Lower lobe of right lung (tissue), 2 donors: ENCODE measurements at regions not wholly inside any gene's neighbourhood (a gene's known extent, or its start where the extent isn't known, plus 50 kb on each side); places are given as distances from the start of the nearest gene placed in this dataset.

ENCODE experiments used
- ATAC-seq, 2 donors: fragments of 200-7000 bp; cut with Tn5 transposase; one replicate each; pipeline ENCODE4 v1.9.1; 2020 to 2022; ENCODE audit warnings: mild to moderate bottlenecking in 2 of 2, moderate library complexity in 2 of 2
- DNase-seq: peaks from one replicate; pipeline ENCODE4 v3.0.0-alpha.2; 2020
- H3K27ac ChIP-seq: fragments of 200-600 bp; one replicate; pipeline ENCODE4 v1.8.0; 2022
- H3K27me3 ChIP-seq: fragments of 200-600 bp; one replicate; pipeline ENCODE4 v1.8.0; 2022; ENCODE audit warnings: low read depth
- H3K36me3 ChIP-seq: fragments of 200-600 bp; one replicate; pipeline ENCODE4 v1.8.0; 2022; ENCODE audit warnings: mild to moderate bottlenecking
- H3K4me1 ChIP-seq: fragments of 200-600 bp; one replicate; pipeline ENCODE4 v1.8.0; 2022
- H3K4me3 ChIP-seq: fragments of 200-600 bp; one replicate; pipeline ENCODE4 v1.8.0; 2022; ENCODE audit warnings: mild to moderate bottlenecking
- H3K9me3 ChIP-seq: fragments of 200-600 bp; one replicate; pipeline ENCODE4 v1.8.0; 2022
- CTCF ChIP-seq: fragments of 200-600 bp; IDR thresholded peaks from one replicate; pipeline ENCODE4 v1.8.0; 2022; ENCODE audit warnings: antibody characterized with exemption, mild to moderate bottlenecking
- intact Hi-C: fragments of 100-400 bp; cut with DNase I; formaldehyde crosslinking; loops from one replicate; pipeline ENCODE4 v1.11.0; 2022
- donor health status: DM: no; HTN: yes; CAD: no; lungs with severe emphysema.

- intact Hi-C loops, result no loop called here
- H3K27me3 ChIP-seq, result no peaks in the 10 kb centered on the region
- no peak overlapping the region for H3K27ac ChIP-seq
- no peaks in the 10 kb centered on the region for H3K9me3 ChIP-seq
- DNase-seq (no peak), ATAC-seq (no peak)
- no peaks in the 10 kb centered on the region for H3K4me1 ChIP-seq
- no peaks in the 10 kb centered on the region for H3K36me3 ChIP-seq
- no peak for TF ChIP-seq CTCF
- no peak overlapping the region for H3K4me3 ChIP-seq
These were observed 174.9 kb downstream of the QDPR start for GRCh38 chr4:17336986-17337385.

GRCh38 chr4:17336524-17336961 is 175.3 kb downstream of the QDPR start:
- peak in 1 of 2 donors; percentile 12 for ATAC-seq
- H3K27ac ChIP-seq, result no peak overlapping the region
- no peak overlapping the region for H3K4me3 ChIP-seq
- no peak for DNase-seq
- H3K36me3 ChIP-seq, result no peaks in the 10 kb centered on the region
- no peaks in the 10 kb centered on the region for H3K9me3 ChIP-seq
- H3K27me3 ChIP-seq, result no peaks in the 10 kb centered on the region
- no peaks in the 10 kb centered on the region for H3K4me1 ChIP-seq
- TF ChIP-seq CTCF, result no peak
- intact Hi-C loops, result no loop called here

GRCh38 chr4:17336069-17336468 is 175.8 kb downstream of the QDPR start:
- intact Hi-C loops, result no loop called here
- H3K27ac ChIP-seq, result no peak overlapping the region
- DNase-seq (no peak), ATAC-seq (no peak)
- TF ChIP-seq CTCF, result no peak
- H3K9me3 ChIP-seq, result no peaks in the 10 kb centered on the region
- H3K4me1 ChIP-seq, result no peaks in the 10 kb centered on the region
- H3K27me3 ChIP-seq, result no peaks in the 10 kb centered on the region
- H3K36me3 ChIP-seq, result no peaks in the 10 kb centered on the region
- H3K4me3 ChIP-seq, result no peak overlapping the region

- TF ChIP-seq CTCF, result no peak
- ATAC-seq (no peak), DNase-seq (no peak)
- Histone ChIP-seq H3K27ac (no peak overlapping the region), H3K36me3 (no peaks in the 10 kb centered on the region), H3K27me3 (no peaks in the 10 kb centered on the region), H3K9me3 (no peaks in the 10 kb centered on the region), H3K4me3 (no peak overlapping the region), H3K4me1 (no peaks in the 10 kb centered on the region)
- intact Hi-C loops, result no loop called here
These were observed 176.5 kb downstream of the QDPR start for GRCh38 chr4:17335371-17335770.

- ATAC-seq, result no peak
- no peaks in the 10 kb centered on the region for H3K4me1 ChIP-seq
- no peaks in the 10 kb centered on the region for H3K36me3 ChIP-seq
- no peak for DNase-seq
- TF ChIP-seq CTCF, result no peak
- no peak overlapping the region for H3K27ac ChIP-seq
- H3K9me3 ChIP-seq, result no peaks in the 10 kb centered on the region
- intact Hi-C loops, result no loop called here
- no peak overlapping the region for H3K4me3 ChIP-seq
- no peaks in the 10 kb centered on the region for H3K27me3 ChIP-seq
These were observed 179.4 kb downstream of the QDPR start for GRCh38 chr4:17332478-17332877.

- Histone ChIP-seq H3K36me3 (no peaks in the 10 kb centered on the region), H3K4me3 (no peak overlapping the region), H3K9me3 (no peaks in the 10 kb centered on the region), H3K27me3 (no peaks in the 10 kb centered on the region), H3K4me1 (peaks cover 3% of the 10 kb centered on the region), H3K27ac (no peak overlapping the region)
- DNase-seq, result no peak
- no peak for ATAC-seq
- no peak for TF ChIP-seq CTCF
- intact Hi-C loops, result no loop called here
These were observed 182.8 kb downstream of the QDPR start for GRCh38 chr4:17329046-17329445.
